GM12878 (cell line): ENCODE measurements at regions not wholly inside any gene's neighbourhood (a gene's known extent, or its start where the extent isn't known, plus 50 kb on each side); places are given as distances from the start of the nearest gene placed in this dataset.

ENCODE experiments used
- ATAC-seq: fragments of 200-7000 bp; cut with Tn5 transposase; 3 replicates; pipeline ENCODE4 v1.9.1; 2020; ENCODE audit warnings: mild to moderate bottlenecking, moderate library complexity
- BruUV-seq: library from RNA; stranded (reverse); fragments of 400-500 nt; replicated peaks from 2 replicates; lab custom pipeline; 2021; lab: Mats Ljungman, UMichigan
- CTCF ChIA-PET: fragments of 300-600 bp; sonication (Branson Sonifier 250); formaldehyde crosslinking; extraction: SDS; loops from one replicate; lab custom pipeline; 2021; ENCODE audit warnings: inconsistent platforms; lab: Yijun Ruan, JAX
- POLR2A ChIA-PET: fragments of 350-600 bp; formaldehyde crosslinking; extraction: SDS; loops from one replicate; lab custom pipeline; 2021; ENCODE audit warnings: inconsistent platforms; lab: Charles Lee
- RAD21 ChIA-PET: fragments of 300-600 bp; sonication (Branson Sonifier 250); formaldehyde crosslinking; loops from one replicate; lab custom pipeline; 2023; ENCODE audit warnings: antibody characterized with exemption; ENCODE audit not compliant: unreplicated experiment; lab: Charles Lee
- SMC1A ChIA-PET: fragments of 300-600 bp; sonication (Branson Sonifier 250); formaldehyde crosslinking; loops from one replicate; lab custom pipeline; 2023; ENCODE audit not compliant: unreplicated experiment, uncharacterized antibody; lab: Charles Lee
- DNase-seq: peaks from one replicate; pipeline ENCODE4 v3.0.0-alpha.2; 2011; ENCODE audit warnings: low read depth, low spot score
- FAIRE-seq: peaks from 3 replicates; lab custom pipeline; 2011; peaks lifted over from hg19 to GRCh38; lab: Jason Lieb, UNC
- H2AFZ ChIP-seq: 2 replicates; pipeline ENCODE4 v1.6.0; 2011; ENCODE audit warnings: low read depth, low read length, control low read depth; ENCODE audit not compliant: control insufficient read depth
- H3K27ac ChIP-seq: 2 replicates; pipeline ENCODE4 v1.5.1; 2011; ENCODE audit warnings: control low read depth; ENCODE audit not compliant: control insufficient read depth, insufficient read depth
- H3K27me3 ChIP-seq, 2 experiments: replicated peaks in 1 of 2; 2 replicates each; pipeline versions ENCODE4 v1.6.0 to v1.6.1; 2011; ENCODE audit warnings: low read length in 1 of 2; ENCODE audit not compliant: control insufficient read depth in 2 of 2, insufficient read depth in 2 of 2
- H3K36me3 ChIP-seq, 2 experiments: 2 replicates each; pipeline ENCODE4 v1.5.1; 2011; ENCODE audit warnings: low read length in 1 of 2; ENCODE audit not compliant: control insufficient read depth in 2 of 2, insufficient read depth in 2 of 2
- H3K4me1 ChIP-seq: 2 replicates; pipeline ENCODE4 v1.6.1; 2011; ENCODE audit warnings: mild to moderate bottlenecking, low read length, moderate library complexity, mixed read lengths; ENCODE audit not compliant: control insufficient read depth, insufficient read depth
- H3K4me2 ChIP-seq: 2 replicates; pipeline ENCODE4 v1.6.0; 2011; ENCODE audit warnings: control low read depth; ENCODE audit not compliant: control insufficient read depth, insufficient read depth
- H3K4me3 ChIP-seq: fragments of 200-600 bp; sonication (generic); 2 replicates; pipeline ENCODE4 v1.5.1; 2016
- H3K79me2 ChIP-seq: 2 replicates; pipeline ENCODE4 v1.6.0; 2011; ENCODE audit warnings: low read length; ENCODE audit not compliant: control insufficient read depth, insufficient read depth
- H3K9ac ChIP-seq: 2 replicates; pipeline ENCODE4 v1.8.0; 2011; ENCODE audit warnings: low read length, control low read depth, mixed read lengths; ENCODE audit not compliant: control insufficient read depth, insufficient read depth
- H3K9me3 ChIP-seq: replicated peaks from 3 replicates; pipeline ENCODE4 v1.5.1; 2011; ENCODE audit warnings: mild to moderate bottlenecking, low read length; ENCODE audit not compliant: control insufficient read depth, insufficient read depth
- H4K20me1 ChIP-seq: 2 replicates; pipeline ENCODE4 v1.6.0; 2011; ENCODE audit not compliant: control insufficient read depth, insufficient read depth
- BHLHE40 ChIP-seq, 2 experiments: fragments of 450-650 bp in 1 of 2; IDR thresholded peaks; 2 replicates each; pipeline ENCODE4 v1.6.1; 2011 to 2017; ENCODE audit warnings: low read depth in 2 of 2, borderline replicate concordance in 1 of 2, improper control_type of control experiment in 1 of 2, low read length in 1 of 2, mild to moderate bottlenecking in 1 of 2
- HDGF ChIP-seq: fragments of 450-650 bp; IDR thresholded peaks from 2 replicates; pipeline ENCODE4 v1.6.1; 2016; ENCODE audit warnings: antibody characterized with exemption
- KDM1A ChIP-seq: fragments of 200-600 bp; sonication (generic); IDR thresholded peaks from 2 replicates; pipeline ENCODE4 v1.6.1; 2016; ENCODE audit warnings: borderline replicate concordance
- NBN ChIP-seq: fragments of 450-650 bp; IDR thresholded peaks from 2 replicates; pipeline ENCODE4 v1.6.1; 2016
- PAX8 ChIP-seq: fragments of 450-650 bp; IDR thresholded peaks from 2 replicates; pipeline ENCODE4 v1.6.1; 2017; ENCODE audit warnings: mild to moderate bottlenecking, moderate library complexity
- RB1 ChIP-seq: fragments of 450-650 bp; formaldehyde crosslinking; IDR thresholded peaks from 2 replicates; pipeline ENCODE4 v1.6.1; 2017; ENCODE audit warnings: mild to moderate bottlenecking, borderline replicate concordance
- SIN3A ChIP-seq: IDR thresholded peaks from 2 replicates; pipeline ENCODE4 v1.6.1; 2012; ENCODE audit warnings: low read depth, low read length, improper control_type of control experiment
- SMC3 ChIP-seq: IDR thresholded peaks from 2 replicates; pipeline ENCODE4 v1.6.1; 2011; ENCODE audit warnings: low read length, improper control_type of control experiment, borderline replicate concordance
- SRF ChIP-seq, 2 experiments: IDR thresholded peaks; 2 replicates each; pipeline ENCODE4 v1.6.1; 2011; ENCODE audit warnings: low read depth in 2 of 2, low read length in 2 of 2, mild to moderate bottlenecking in 1 of 2, moderate library complexity in 1 of 2
- STAT3 ChIP-seq: IDR thresholded peaks from 2 replicates; pipeline ENCODE4 v1.6.1; 2011; ENCODE audit warnings: low read depth, low read length, improper control_type of control experiment
- SUZ12 ChIP-seq: fragments of 200-600 bp; sonication (generic); IDR thresholded peaks from one replicate; pipeline ENCODE4 v1.6.1; 2018; ENCODE audit warnings: antibody characterized with exemption, mild to moderate bottlenecking; ENCODE audit not compliant: unreplicated experiment
- YBX1 ChIP-seq: fragments of 450-650 bp; IDR thresholded peaks from 2 replicates; pipeline ENCODE4 v1.6.1; 2016; ENCODE audit warnings: antibody characterized with exemption
- ZNF687 ChIP-seq: fragments of 450-650 bp; IDR thresholded peaks from 2 replicates; pipeline ENCODE4 v1.6.1; 2017; ENCODE audit warnings: mild to moderate bottlenecking, moderate library complexity
- WGBS: methylation state at CpG from one replicate; pipeline ENCODE4 v1.1.6; 2016; ENCODE audit warnings: low lambda C conversion rate; ENCODE audit not compliant: insufficient replicate concordance, insufficient coverage; ENCODE audit errors: missing lambda C conversion rate; 5-methylcytosine and 5-hydroxymethylcytosine counted together
- in situ Hi-C: fragments of 300-500 bp; cut with MboI; formaldehyde crosslinking; loops from 9 replicates; pipeline ENCODE4 v1.14.3; 2018; ENCODE audit warnings: mixed read lengths
- intact Hi-C: fragments of 100-400 bp; cut with micrococcal nuclease; formaldehyde crosslinking; loops from one replicate; pipeline ENCODE4 v1.14.2; 2022; ENCODE audit not compliant: unreplicated experiment

GRCh38 chr20:39474879-39475278, 512.7 kb downstream of the DHX35 start:
- RAD21 ChIA-PET, result no interaction called here
- no peak for ATAC-seq
- Histone ChIP-seq H2AFZ (no peak overlapping the region), H3K4me2 (no peak overlapping the region), H3K4me3 (no peak overlapping the region), H4K20me1 (no peaks in the 10 kb centered on the region), H3K4me1 (no peaks in the 10 kb centered on the region), H3K79me2 (no peaks in the 10 kb centered on the region), H3K27ac (no peak overlapping the region), H3K36me3 (no peaks in the 10 kb centered on the region), H3K9ac (no peak overlapping the region), H3K9me3 (no peaks in the 10 kb centered on the region), H3K27me3 (no peaks in the 10 kb centered on the region)
- no peak for FAIRE-seq
- SMC1A ChIA-PET, result interaction anchor here (0.6 kb wide), 1 partner anchor 461 kb away, joined by 3 read pairs; no protein-coding TSS in a partner anchor
- intact Hi-C loops (no loop called here), in situ Hi-C loops (no loop called here)
- TF ChIP-seq SUZ12, result no peak
- no peak for TF ChIP-seq SMC3
- TF ChIP-seq BHLHE40 (IDR thresholded peaks at IDR 0.05; ENCODE audit: borderline replicate concordance in 1 of 2, low read depth in 2 of 2, low read length in 1 of 2), result no peak
- no peak for TF ChIP-seq STAT3
- TF ChIP-seq SRF (IDR thresholded peaks at IDR 0.05; ENCODE audit: low read depth in 2 of 2, low read length in 2 of 2), result no peak
- TF ChIP-seq RB1, result no peak
- TF ChIP-seq SIN3A, result no peak
- no peak for TF ChIP-seq HDGF
- no peak for TF ChIP-seq NBN
- no peak for TF ChIP-seq YBX1
- TF ChIP-seq PAX8, result no peak
- TF ChIP-seq KDM1A, result no peak
- no peak for TF ChIP-seq ZNF687
- no peak for DNase-seq
- WGBS, result 54% methylated on average over 2 of the region's 2 CpGs
- CTCF ChIA-PET, result no interaction called here
- POLR2A ChIA-PET, result no interaction called here
- BruUV-seq, result no TSS peak
